Activated CD4-positive, alpha-beta T cell treated with anti-CD3 and anti-CD28 coated beads, Interleukin-2, amount 10 ng/mL, durations not matched to agents 24 days and 14 days (primary cell): ENCODE measurements at regions not wholly inside any gene's neighbourhood (a gene's known extent, or its start where the extent isn't known, plus 50 kb on each side); places are given as distances from the start of the nearest gene placed in this dataset.

Experiments
- DNase-seq: peaks from one replicate; pipeline ENCODE4 v3.0.0; 2022
- H3K27ac Mint-ChIP-seq: one replicate; pipeline ENCODE4 v1.8.0; 2022; ENCODE audit warnings: mild to moderate bottlenecking, mixed read lengths
- H3K27me3 Mint-ChIP-seq: one replicate; pipeline ENCODE4 v1.8.0; 2022; ENCODE audit warnings: mixed read lengths
- H3K36me3 Mint-ChIP-seq: one replicate; pipeline ENCODE4 v1.8.0; 2022; ENCODE audit warnings: low read depth, mild to moderate bottlenecking, mixed read lengths
- H3K4me1 Mint-ChIP-seq: one replicate; pipeline ENCODE4 v1.8.0; 2021; ENCODE audit warnings: mixed read lengths
- H3K4me3 Mint-ChIP-seq: one replicate; pipeline ENCODE4 v1.8.0; 2022; ENCODE audit warnings: mild to moderate bottlenecking, moderate library complexity, mixed read lengths
- H3K9me3 Mint-ChIP-seq: one replicate; pipeline ENCODE4 v1.8.0; 2021; ENCODE audit warnings: mixed read lengths
- intact Hi-C: fragments of 100-400 bp; cut with micrococcal nuclease; formaldehyde crosslinking; loops from one replicate; pipeline ENCODE4 v1.15.1; 2023

DNA sequence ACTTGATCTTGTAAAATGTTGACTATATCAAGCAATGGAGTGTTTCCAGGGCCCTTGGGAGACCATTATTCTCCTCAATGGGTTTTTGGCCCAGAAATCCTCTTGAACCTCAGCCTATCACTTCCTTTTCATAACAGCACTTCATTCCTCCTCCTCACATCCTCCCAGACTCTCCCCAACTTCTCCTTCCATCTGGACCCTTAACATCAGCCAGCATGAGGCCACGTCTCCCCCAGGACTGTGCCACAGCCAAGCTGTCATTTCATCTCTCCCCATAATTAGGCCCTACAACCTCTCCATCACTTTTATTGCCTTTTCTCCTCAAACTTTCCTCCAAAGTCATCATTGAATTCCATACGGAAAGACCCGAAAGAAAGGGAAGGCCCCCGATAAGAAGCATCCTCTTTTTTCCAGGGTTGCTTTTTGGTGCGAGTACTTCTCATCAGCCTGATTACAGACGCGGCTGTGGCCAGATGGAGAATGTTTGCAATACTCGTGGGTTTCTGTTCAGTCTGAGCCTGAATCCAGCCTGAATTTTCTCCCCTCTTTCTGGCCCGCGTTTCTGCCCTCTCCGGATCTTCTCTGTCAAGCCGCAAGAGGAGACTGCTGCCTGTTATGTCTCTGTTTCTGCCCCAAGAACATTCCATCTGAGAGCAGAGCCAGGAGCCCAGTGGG, 52.7 kb upstream of the SLC25A33 start:
- H3K27me3 Mint-ChIP-seq, result peaks cover 18% of the 10 kb centered on the region
- no peaks in the 10 kb centered on the region for H3K36me3 Mint-ChIP-seq
- no peak for DNase-seq
- H3K4me3 Mint-ChIP-seq, result no peak overlapping the region
- H3K9me3 Mint-ChIP-seq, result no peaks in the 10 kb centered on the region
- H3K4me1 Mint-ChIP-seq, result peaks cover 2% of the 10 kb centered on the region
- intact Hi-C loops, result no loop called here
- H3K27ac Mint-ChIP-seq, result no peak overlapping the region
